ENCODE measurements at regions not wholly inside any gene's neighbourhood (a gene's known extent, or its start where the extent isn't known, plus 50 kb on each side); places are given as distances from the start of the nearest gene placed in this dataset.

GRCh38 chr2:123144082-123144481, 881.0 kb upstream of the CNTNAP5 start:
- no peak for TF ChIP-seq CTCF (IDR thresholded peaks at IDR 0.05)
- Histone ChIP-seq H3K79me2 (ENCODE audit: insufficient read depth, low read length) (no peaks in the 10 kb centered on the region), H3K27me3 (ENCODE audit: control insufficient read depth in 2 of 2, insufficient read depth in 2 of 2, low read length in 2 of 2) (no peaks in the 10 kb centered on the region), H2AFZ (ENCODE audit: insufficient read depth, low read depth, low read length, poor library complexity, severe bottlenecking) (no peak overlapping the region), H3K4me2 (replicated peaks; ENCODE audit: extremely low read depth, low read length, poor library complexity, severe bottlenecking) (no peak overlapping the region), H3K9ac (ENCODE audit: insufficient read depth, low read length, poor library complexity, severe bottlenecking) (no peak overlapping the region), H3K4me3 (replicated peaks in 1 of 3; ENCODE audit: low read depth in 2 of 3, low read length in 3 of 3) (no peak overlapping the region), H3K4me1 (ENCODE audit: control insufficient read depth in 1 of 2, insufficient read depth in 2 of 2, low read length in 2 of 2) (no peaks in the 10 kb centered on the region), H4K20me1 (ENCODE audit: insufficient read depth, low read length) (no peaks in the 10 kb centered on the region), H3K36me3 (replicated peaks in 1 of 2; ENCODE audit: control insufficient read depth in 1 of 2, insufficient read depth in 2 of 2, low read length in 2 of 2) (no peaks in the 10 kb centered on the region), H3K9me3 (replicated peaks in 1 of 2; ENCODE audit: control insufficient read depth in 1 of 2, insufficient read depth in 1 of 2, low read length in 2 of 2) (peaks cover 0 to 3% of the 10 kb centered on the region in 2 donors), H3K27ac (ENCODE audit: low read depth in 1 of 2, low read length in 2 of 2) (no peak overlapping the region)
- Mint-ChIP-seq H3K4me3 (no peak overlapping the region), H3K36me3 (no peaks in the 10 kb centered on the region), H3K9me3 (peaks cover 0 to 9% (median 3%) of the 10 kb centered on the region in 7 donors), H3K27ac (no peak overlapping the region), H3K27me3 (ENCODE audit: low read depth in 3 of 3) (no peaks in the 10 kb centered on the region), H3K4me1 (no peaks in the 10 kb centered on the region)
- no peak for DNase-seq
- no CpG with 5 or more reads among the region's 1 CpG for WGBS (ENCODE audit: insufficient coverage)
- intact Hi-C loops (cut with micrococcal nuclease): no loop called here

DNA sequence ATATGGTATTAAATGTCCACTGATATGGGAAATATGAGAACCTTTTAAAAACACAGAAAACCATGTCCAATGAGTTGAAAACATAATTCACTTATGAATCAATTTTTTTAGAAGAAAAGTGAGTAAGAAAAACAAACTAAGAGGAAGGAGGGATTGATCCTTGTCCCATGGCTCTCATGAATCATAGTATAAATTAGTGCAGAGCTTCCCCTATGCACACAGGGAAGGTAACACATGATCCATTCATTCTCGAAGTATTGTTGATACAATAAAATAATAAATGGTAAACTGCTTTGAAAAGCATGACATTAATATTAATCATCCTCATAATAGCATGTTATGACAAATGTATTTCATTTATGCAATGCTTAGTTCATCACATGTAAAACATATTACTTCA, 872.0 kb upstream of the CNTNAP5 start:
- no peaks in the 10 kb centered on the region for H3K9me3 ChIP-seq (replicated peaks in 1 of 2; ENCODE audit: control insufficient read depth in 1 of 2, insufficient read depth in 1 of 2, low read length in 2 of 2)
- H2AFZ ChIP-seq (ENCODE audit: insufficient read depth, low read depth, low read length, poor library complexity, severe bottlenecking): no peak overlapping the region
- H3K9ac ChIP-seq (ENCODE audit: insufficient read depth, low read length, poor library complexity, severe bottlenecking): no peak overlapping the region
- H3K27ac ChIP-seq (ENCODE audit: low read depth in 1 of 2, low read length in 2 of 2): no peak overlapping the region
- H3K4me3 Mint-ChIP-seq: no peak overlapping the region
- no peak overlapping the region for H3K4me3 ChIP-seq (replicated peaks in 1 of 3; ENCODE audit: low read depth in 2 of 3, low read length in 3 of 3)
- H3K4me1 ChIP-seq (ENCODE audit: control insufficient read depth in 1 of 2, insufficient read depth in 2 of 2, low read length in 2 of 2): no peaks in the 10 kb centered on the region
- no peaks in the 10 kb centered on the region for H3K79me2 ChIP-seq (ENCODE audit: insufficient read depth, low read length)
- intact Hi-C loops (cut with micrococcal nuclease): no loop called here
- no peak overlapping the region for H3K27ac Mint-ChIP-seq
- H3K4me2 ChIP-seq (replicated peaks; ENCODE audit: extremely low read depth, low read length, poor library complexity, severe bottlenecking): no peak overlapping the region
- H3K36me3 Mint-ChIP-seq: no peaks in the 10 kb centered on the region
- no peaks in the 10 kb centered on the region for H3K36me3 ChIP-seq (replicated peaks in 1 of 2; ENCODE audit: control insufficient read depth in 1 of 2, insufficient read depth in 2 of 2, low read length in 2 of 2)
- H3K9me3 Mint-ChIP-seq: peaks cover 0 to 6% (median 0%) of the 10 kb centered on the region in 7 donors
- no peaks in the 10 kb centered on the region for H3K4me1 Mint-ChIP-seq
- no peaks in the 10 kb centered on the region for H3K27me3 Mint-ChIP-seq (ENCODE audit: low read depth in 3 of 3)
- whole genome bisulfite sequencing (ENCODE audit: insufficient coverage): no CpG with 5 or more reads among the region's 1 CpG
- H4K20me1 ChIP-seq (ENCODE audit: insufficient read depth, low read length): no peaks in the 10 kb centered on the region
- TF ChIP-seq CTCF (IDR thresholded peaks at IDR 0.05): no peak
- DNase-seq: no peak
- no peaks in the 10 kb centered on the region for H3K27me3 ChIP-seq (ENCODE audit: control insufficient read depth in 2 of 2, insufficient read depth in 2 of 2, low read length in 2 of 2)
